DOHH2 (cell line): ENCODE measurements at regions not wholly inside any gene's neighbourhood (a gene's known extent, or its start where the extent isn't known, plus 50 kb on each side); places are given as distances from the start of the nearest gene placed in this dataset.
"Not testable (repeated sequence)": the region's sequence is repeated elsewhere in the genome, so short reads cannot be mapped to it uniquely, and the experiment has no call there.

ENCODE experiments used
- H3F3A ChIP-seq: fragments of 200-600 bp; sonication (generic), shearing (Covaris generic); 2 replicates; pipeline ENCODE4 v1.6.0; 2016; ENCODE audit warnings: antibody characterized with exemption, mild to moderate bottlenecking; ENCODE audit not compliant: control insufficient read depth, insufficient read depth
- H3K27ac ChIP-seq: fragments of 200-600 bp; sonication (generic); 2 replicates; pipeline ENCODE4 v1.5.1; 2014; ENCODE audit warnings: low read depth, mild to moderate bottlenecking, low read length, moderate library complexity
- H3K27me3 ChIP-seq: fragments of 200-600 bp; sonication (generic); 2 replicates; pipeline ENCODE4 v1.6.1; 2014; ENCODE audit warnings: mild to moderate bottlenecking, low read length, mixed read lengths; ENCODE audit not compliant: control insufficient read depth
- H3K36me3 ChIP-seq: fragments of 200-600 bp; sonication (generic); 2 replicates; pipeline ENCODE4 v1.6.1; 2014; ENCODE audit warnings: mild to moderate bottlenecking, low read length, moderate library complexity, mixed read lengths; ENCODE audit not compliant: control insufficient read depth
- H3K4me1 ChIP-seq: fragments of 200-600 bp; sonication (generic); 2 replicates; pipeline ENCODE4 v1.6.1; 2014; ENCODE audit warnings: mild to moderate bottlenecking, low read length, mixed read lengths; ENCODE audit not compliant: control insufficient read depth
- H3K4me2 ChIP-seq: fragments of 200-600 bp; sonication (generic); 2 replicates; pipeline ENCODE4 v1.6.0; 2014; ENCODE audit warnings: mild to moderate bottlenecking, low read length, moderate library complexity
- H3K4me3 ChIP-seq: fragments of 200-600 bp; sonication (generic); 2 replicates; pipeline ENCODE4 v1.5.1; 2014; ENCODE audit warnings: mild to moderate bottlenecking, low read length, mixed read lengths
- H3K79me2 ChIP-seq: fragments of 200-600 bp; sonication (generic); 2 replicates; pipeline ENCODE4 v1.6.1; 2014; ENCODE audit warnings: mild to moderate bottlenecking, low read length, mixed read lengths; ENCODE audit not compliant: control insufficient read depth
- H3K9me2 ChIP-seq: fragments of 200-600 bp; sonication (generic); replicated peaks from 2 replicates; pipeline ENCODE4 v1.6.1; 2014; ENCODE audit warnings: mild to moderate bottlenecking, low read length, mixed read lengths; ENCODE audit not compliant: control insufficient read depth
- H3K9me3 ChIP-seq: fragments of 200-600 bp; sonication (generic); 2 replicates; pipeline ENCODE4 v1.6.1; 2014; ENCODE audit warnings: antibody characterized with exemption, low read length, mixed read lengths; ENCODE audit not compliant: control insufficient read depth, insufficient read depth
- H4K20me1 ChIP-seq: fragments of 200-600 bp; sonication (generic); 2 replicates; pipeline ENCODE4 v1.6.0; 2014; ENCODE audit warnings: low read depth, mild to moderate bottlenecking, antibody characterized with exemption, low read length, moderate library complexity; ENCODE audit not compliant: control insufficient read depth, insufficient read depth
- CTCF ChIP-seq: fragments of 200-600 bp; sonication (generic); IDR thresholded peaks from one replicate; pipeline ENCODE4 v1.5.1; 2014; ENCODE audit warnings: antibody characterized with exemption, mild to moderate bottlenecking, low read depth, low read length; ENCODE audit not compliant: poor library complexity, severe bottlenecking
- EZH2phosphoT487 ChIP-seq: fragments of 200-600 bp; sonication (generic); IDR thresholded peaks from 2 replicates; pipeline ENCODE4 v1.6.1; 2017; ENCODE audit warnings: borderline replicate concordance, mild to moderate bottlenecking, antibody characterized with exemption, low read length, moderate library complexity, mixed read lengths

- Histone ChIP-seq H3K4me1 (no peaks in the 10 kb centered on the region), H3K4me2 (no peak overlapping the region), H3K27me3 (no peaks in the 10 kb centered on the region), H3K4me3 (no peak overlapping the region), H4K20me1 (no peaks in the 10 kb centered on the region), H3K36me3 (no peaks in the 10 kb centered on the region), H3F3A (no peaks in the 10 kb centered on the region), H3K9me3 (no peaks in the 10 kb centered on the region), H3K9me2 (peaks cover 3% of the 10 kb centered on the region), H3K27ac (no peak overlapping the region), H3K79me2 (no peaks in the 10 kb centered on the region)
- no peak for TF ChIP-seq EZH2phosphoT487
- no peak for TF ChIP-seq CTCF
Measured at GRCh38 chr3:103513003-103513402, 1078.2 kb downstream of the ZPLD1 start.

- H3K9me2 ChIP-seq = peaks cover 3% of the 10 kb centered on the region
- H4K20me1 ChIP-seq = no peaks in the 10 kb centered on the region
- H3K4me3 ChIP-seq = no peak overlapping the region
- TF ChIP-seq EZH2phosphoT487 = no peak
- TF ChIP-seq CTCF = no peak
- H3K4me1 ChIP-seq = no peaks in the 10 kb centered on the region
- H3F3A ChIP-seq = no peaks in the 10 kb centered on the region
- H3K36me3 ChIP-seq = no peaks in the 10 kb centered on the region
- no peak overlapping the region for H3K4me2 ChIP-seq
- no peaks in the 10 kb centered on the region for H3K27me3 ChIP-seq
- no peaks in the 10 kb centered on the region for H3K79me2 ChIP-seq
- no peak overlapping the region for H3K27ac ChIP-seq
- H3K9me3 ChIP-seq = no peaks in the 10 kb centered on the region
Measured at GRCh38 chr3:103515116-103515515, 1080.3 kb downstream of the ZPLD1 start.

- Histone ChIP-seq H3K4me2 (no peak overlapping the region), H3K27me3 (no peaks in the 10 kb centered on the region), H3K79me2 (no peaks in the 10 kb centered on the region), H3K9me3 (no peaks in the 10 kb centered on the region), H3F3A (no peaks in the 10 kb centered on the region), H4K20me1 (no peaks in the 10 kb centered on the region), H3K36me3 (no peaks in the 10 kb centered on the region), H3K4me1 (no peaks in the 10 kb centered on the region), H3K9me2 (peaks cover under 1% of the 10 kb centered on the region; the same call in 1 of the 2 replicates), H3K4me3 (no peak overlapping the region), H3K27ac (no peak overlapping the region)
- no peak for TF ChIP-seq CTCF
- TF ChIP-seq EZH2phosphoT487 = no peak
Measured at GRCh38 chr3:103516950-103517349, 1082.1 kb downstream of the ZPLD1 start.

- H3K79me2 ChIP-seq, H3K27ac ChIP-seq, H3K27me3 ChIP-seq, H3K9me2 ChIP-seq, H3K36me3 ChIP-seq, H4K20me1 ChIP-seq, H3K4me1 ChIP-seq, H3F3A ChIP-seq, H3K9me3 ChIP-seq, H3K4me3 ChIP-seq, H3K4me2 ChIP-seq: not testable (repeated sequence)
Measured at GRCh38 chr3:103531327-103531726, 1096.5 kb downstream of the ZPLD1 start.
